CD4-positive, alpha-beta T cell treated with Interleukin-12 subunit alpha and Interleukin-12 subunit beta, for 1 hour (primary cell): ENCODE measurements at regions not wholly inside any gene's neighbourhood (a gene's known extent, or its start where the extent isn't known, plus 50 kb on each side); places are given as distances from the start of the nearest gene placed in this dataset.

Source experiments
- DNase-seq: peaks from one replicate; pipeline ENCODE4 v3.0.0-alpha.2; 2020

- no peak for DNase-seq
These were observed 103.3 kb upstream of the IGFBP3 start for GRCh38 chr7:46024263-46024916.

GRCh38 chr7:46022397-46022796, 101.3 kb upstream of the IGFBP3 start:
- no peak for DNase-seq

GRCh38 chr7:46015107-46015868, 94.2 kb upstream of the IGFBP3 start:
- DNase-seq: no peak

GRCh38 chr7:46011501-46011900, 90.4 kb upstream of the IGFBP3 start:
- DNase-seq: no peak

- no peak for DNase-seq
These were observed 90.0 kb upstream of the IGFBP3 start for GRCh38 chr7:46011059-46011458.

- no peak for DNase-seq
These were observed 88.1 kb upstream of the IGFBP3 start for GRCh38 chr7:46009211-46009610.

- no peak for DNase-seq
These were observed 87.0 kb upstream of the IGFBP3 start for GRCh38 chr7:46007990-46008643.

- no peak for DNase-seq
These were observed 86.1 kb upstream of the IGFBP3 start for GRCh38 chr7:46007194-46007593.

GRCh38 chr7:46006723-46007122, 85.7 kb upstream of the IGFBP3 start:
- no peak for DNase-seq

- DNase-seq: no peak
These were observed 85.1 kb upstream of the IGFBP3 start for GRCh38 chr7:46006212-46006611.

GRCh38 chr7:46004965-46005364, 83.9 kb upstream of the IGFBP3 start:
- no peak for DNase-seq

- DNase-seq: no peak
These were observed 83.1 kb upstream of the IGFBP3 start for GRCh38 chr7:46003896-46004875.

- no peak for DNase-seq
These were observed 82.1 kb upstream of the IGFBP3 start for GRCh38 chr7:46003161-46003560.

GRCh38 chr7:46000513-46000912, 79.4 kb upstream of the IGFBP3 start:
- no peak for DNase-seq

GRCh38 chr7:45999541-45999940, 78.5 kb upstream of the IGFBP3 start:
- no peak for DNase-seq

GRCh38 chr7:45998506-45998905, 77.4 kb upstream of the IGFBP3 start:
- DNase-seq: no peak

- no peak for DNase-seq
These were observed 72.5 kb upstream of the IGFBP3 start for GRCh38 chr7:45993621-45994020.

GRCh38 chr7:45992826-45993225, 71.8 kb upstream of the IGFBP3 start:
- DNase-seq: no peak

- DNase-seq: no peak
These were observed 69.2 kb upstream of the IGFBP3 start for GRCh38 chr7:45990276-45990675.

GRCh38 chr7:45988405-45989057, 67.5 kb upstream of the IGFBP3 start:
- DNase-seq: no peak

GRCh38 chr7:45987521-45988290, 66.6 kb upstream of the IGFBP3 start:
- DNase-seq: no peak
